ENCODE measurements at regions not wholly inside any gene's neighbourhood (a gene's known extent, or its start where the extent isn't known, plus 50 kb on each side); places are given as distances from the start of the nearest gene placed in this dataset.

- Mint-ChIP-seq H3K9me3 (ENCODE audit: insufficient read depth) (no peaks in the 10 kb centered on the region), H3K27me3 (peaks cover 29% of the 10 kb centered on the region), H3K4me1 (no peaks in the 10 kb centered on the region), H3K27ac (no peak overlapping the region), H3K4me3 (no peak overlapping the region)
- Histone ChIP-seq H3K27ac (ENCODE audit: low read length in 2 of 2) (no peak overlapping the region), H3K9me3 (ENCODE audit: control extremely low read depth in 1 of 3, control insufficient read depth in 2 of 3, insufficient read depth in 1 of 3, low read length in 2 of 3) (no peaks in the 10 kb centered on the region), H4K20me1 (ENCODE audit: control insufficient read depth, insufficient read depth, low read length, poor library complexity, severe bottlenecking) (no peaks in the 10 kb centered on the region), H3K36me3 (replicated peaks in 1 of 2; ENCODE audit: control extremely low read depth in 1 of 2, control insufficient read depth in 1 of 2, extremely low read depth in 1 of 2, insufficient read depth in 2 of 2, low read length in 1 of 2) (no peaks in the 10 kb centered on the region), H3K4me1 (ENCODE audit: control insufficient read depth in 2 of 2, insufficient read depth in 2 of 2, low read length in 2 of 2) (no peaks in the 10 kb centered on the region), H3K27me3 (replicated peaks in 1 of 4; ENCODE audit: control extremely low read depth in 1 of 4, control insufficient read depth in 3 of 4, insufficient read depth in 4 of 4, low read length in 3 of 4) (peaks cover 0 to 8% (median 0%) of the 10 kb centered on the region in 4 experiments), H3K4me2 (replicated peaks; ENCODE audit: low read depth, low read length, poor library complexity, severe bottlenecking) (no peak overlapping the region), H3K79me2 (ENCODE audit: control insufficient read depth, insufficient read depth, low read length) (no peaks in the 10 kb centered on the region), H3K9ac (ENCODE audit: low read length) (no peak overlapping the region), H2AFZ (ENCODE audit: insufficient read depth, low read depth, low read length, poor library complexity, severe bottlenecking) (no peak overlapping the region), H3K4me3 (ENCODE audit: control extremely low read depth in 1 of 5, extremely low read depth in 1 of 5, insufficient read depth in 1 of 5, low read depth in 2 of 5, low read length in 4 of 5) (no peak overlapping the region)
- POLR2A ChIA-PET, result no interaction called here
- CTCF ChIA-PET, result interaction anchor here (0.7 to 1.4 kb wide), 2 partner anchors 232 to 1801 kb away, joined by 3 to 4 read pairs; no protein-coding TSS in a partner anchor
- WGBS (ENCODE audit: insufficient coverage), result 97% methylated on average over 10 of the region's 23 CpGs
- TF ChIP-seq CTCF (IDR thresholded peaks at IDR 0.05) (no peak), EZH2 (IDR thresholded peaks at IDR 0.05; ENCODE audit: borderline replicate concordance, insufficient read depth, low read depth, low read length, poor library complexity, severe bottlenecking) (no peak)
- intact Hi-C loops (cut with micrococcal nuclease), result no loop called here
- ATAC-seq (ENCODE audit: low read depth) (no peak), DNase-seq (no peak)
Measured at GRCh38 chr12:4044736-4045730, 171.8 kb upstream of the PARP11 start.

GRCh38 chr12:4044101-4044500, 170.9 kb upstream of the PARP11 start:
- Histone ChIP-seq H3K36me3 (replicated peaks in 1 of 2; ENCODE audit: control extremely low read depth in 1 of 2, control insufficient read depth in 1 of 2, extremely low read depth in 1 of 2, insufficient read depth in 2 of 2, low read length in 1 of 2) (no peaks in the 10 kb centered on the region), H3K27me3 (replicated peaks in 1 of 4; ENCODE audit: control extremely low read depth in 1 of 4, control insufficient read depth in 3 of 4, insufficient read depth in 4 of 4, low read length in 3 of 4) (peaks cover 0 to 4% (median 0%) of the 10 kb centered on the region in 4 experiments), H3K79me2 (ENCODE audit: control insufficient read depth, insufficient read depth, low read length) (no peaks in the 10 kb centered on the region), H3K9ac (ENCODE audit: low read length) (no peak overlapping the region), H4K20me1 (ENCODE audit: control insufficient read depth, insufficient read depth, low read length, poor library complexity, severe bottlenecking) (no peaks in the 10 kb centered on the region), H3K4me3 (ENCODE audit: control extremely low read depth in 1 of 5, extremely low read depth in 1 of 5, insufficient read depth in 1 of 5, low read depth in 2 of 5, low read length in 4 of 5) (no peak overlapping the region), H3K4me1 (ENCODE audit: control insufficient read depth in 2 of 2, insufficient read depth in 2 of 2, low read length in 2 of 2) (no peaks in the 10 kb centered on the region), H3K4me2 (replicated peaks; ENCODE audit: low read depth, low read length, poor library complexity, severe bottlenecking) (no peak overlapping the region), H3K27ac (ENCODE audit: low read length in 2 of 2) (no peak overlapping the region), H2AFZ (ENCODE audit: insufficient read depth, low read depth, low read length, poor library complexity, severe bottlenecking) (no peak overlapping the region), H3K9me3 (ENCODE audit: control extremely low read depth in 1 of 3, control insufficient read depth in 2 of 3, insufficient read depth in 1 of 3, low read length in 2 of 3) (no peaks in the 10 kb centered on the region)
- intact Hi-C loops (cut with micrococcal nuclease), result no loop called here
- peaks cover 29% of the 10 kb centered on the region for H3K27me3 Mint-ChIP-seq
- H3K4me3 Mint-ChIP-seq, result no peak overlapping the region
- no peaks in the 10 kb centered on the region for H3K4me1 Mint-ChIP-seq
- no CpG with 5 or more reads among the region's 9 CpGs for WGBS (ENCODE audit: insufficient coverage)
- ATAC-seq (ENCODE audit: low read depth) (no peak), DNase-seq (no peak)
- no peaks in the 10 kb centered on the region for H3K9me3 Mint-ChIP-seq (ENCODE audit: insufficient read depth)
- POLR2A ChIA-PET, result no interaction called here
- CTCF ChIA-PET, result no interaction called here
- no peak overlapping the region for H3K27ac Mint-ChIP-seq
- TF ChIP-seq CTCF (IDR thresholded peaks at IDR 0.05) (no peak), EZH2 (IDR thresholded peaks at IDR 0.05; ENCODE audit: borderline replicate concordance, insufficient read depth, low read depth, low read length, poor library complexity, severe bottlenecking) (no peak)
